ENCODE measurements at regions not wholly inside any gene's neighbourhood (a gene's known extent, or its start where the extent isn't known, plus 50 kb on each side); places are given as distances from the start of the nearest gene placed in this dataset.

GRCh38 chr5:15406478-15406877 is 93.5 kb upstream of the FBXL7 start:
- no peak for DNase-seq (ENCODE audit: low spot score)
- Histone ChIP-seq H3K4me3 (no peak overlapping the region), H3K27ac (no peak overlapping the region)
- TF ChIP-seq CTCF (IDR thresholded peaks at IDR 0.05), result no peak

DNA sequence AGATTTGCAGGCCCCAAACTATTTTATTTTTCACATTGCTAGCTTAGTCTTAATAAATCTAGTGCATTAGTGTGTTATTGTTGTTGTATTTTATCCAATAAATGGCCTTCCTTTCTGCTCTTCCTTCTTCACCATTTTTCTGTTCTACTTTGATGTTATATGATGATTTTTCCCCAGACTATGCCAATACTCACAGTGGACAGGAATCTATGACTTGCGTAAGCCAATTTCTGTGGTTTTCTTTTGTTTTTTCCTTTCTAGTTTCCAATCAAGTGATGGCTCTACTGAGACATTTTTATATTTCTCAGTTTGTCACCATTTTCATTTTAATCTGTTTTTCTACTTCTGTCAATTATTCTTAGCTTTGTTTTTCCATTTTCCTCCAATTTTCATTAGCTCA is 106.8 kb upstream of the FBXL7 start:
- H3K27ac ChIP-seq, result no peak overlapping the region
- TF ChIP-seq CTCF (IDR thresholded peaks at IDR 0.05), result no peak
- no peak overlapping the region for H3K4me3 ChIP-seq
- no peak for DNase-seq (ENCODE audit: low spot score)

GRCh38 chr5:15391704-15392397 is 108.1 kb upstream of the FBXL7 start:
- TF ChIP-seq CTCF (IDR thresholded peaks at IDR 0.05), result no peak
- Histone ChIP-seq H3K27ac (peak overlapping the region in 1 of 2 donors; percentile 5), H3K4me3 (peak overlapping the region; percentile 32)
- DNase-seq (ENCODE audit: low spot score), result no peak

DNA sequence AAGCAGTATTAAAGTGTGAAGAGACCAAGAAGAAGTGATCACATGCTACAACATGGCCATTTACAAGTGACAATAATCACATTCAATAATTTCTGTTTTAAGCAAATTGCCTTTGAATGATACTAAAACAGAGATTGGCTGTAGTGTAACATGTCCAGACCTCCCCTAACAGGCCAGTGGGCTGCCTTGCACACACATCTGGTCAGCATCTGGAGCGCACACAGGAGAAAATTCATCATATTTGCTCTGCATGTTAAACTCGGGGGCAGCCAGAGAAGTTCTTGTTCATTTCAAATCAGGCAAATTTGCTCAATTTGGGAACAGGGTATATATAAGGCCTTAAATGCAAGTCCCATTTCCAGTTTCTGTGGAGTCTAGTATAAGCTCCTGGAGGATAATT is 111.1 kb upstream of the FBXL7 start:
- no peak for DNase-seq (ENCODE audit: low spot score)
- Histone ChIP-seq H3K4me3 (no peak overlapping the region), H3K27ac (no peak overlapping the region)
- TF ChIP-seq CTCF (IDR thresholded peaks at IDR 0.05), result no peak

DNA sequence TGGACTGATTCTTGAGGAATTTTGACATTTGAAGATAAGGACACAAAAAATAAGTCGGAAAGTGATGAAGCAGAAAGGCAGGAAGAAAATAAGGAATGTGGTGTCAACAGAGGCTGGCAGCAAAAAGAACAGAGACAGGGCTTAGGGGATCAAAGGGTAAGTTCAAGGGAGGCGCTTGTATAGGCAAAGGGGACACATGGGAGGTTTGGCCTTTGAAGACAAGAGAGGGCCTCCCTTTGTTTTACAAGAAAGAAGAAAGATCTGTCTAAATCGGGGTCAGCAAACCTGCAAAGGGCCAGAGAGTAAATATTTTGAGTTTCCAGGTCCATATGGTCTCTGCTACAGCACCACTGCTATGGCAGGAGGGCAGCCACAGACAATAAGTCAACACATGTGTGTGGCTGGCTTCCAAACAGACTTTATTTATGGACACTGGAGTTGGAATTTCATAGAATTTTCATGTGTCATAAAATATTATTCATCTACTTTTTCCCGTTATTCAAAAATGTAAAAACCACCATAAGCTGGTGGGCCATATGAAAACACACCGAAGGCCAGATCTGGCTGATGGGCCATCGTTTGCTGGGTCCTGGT is 112.0 kb upstream of the FBXL7 start:
- no peak for TF ChIP-seq CTCF (IDR thresholded peaks at IDR 0.05)
- Histone ChIP-seq H3K4me3 (no peak overlapping the region), H3K27ac (no peak overlapping the region)
- no peak for DNase-seq (ENCODE audit: low spot score)

GRCh38 chr5:15386122-15386521 is 113.9 kb upstream of the FBXL7 start:
- DNase-seq (ENCODE audit: low spot score), result no peak
- TF ChIP-seq CTCF (IDR thresholded peaks at IDR 0.05), result no peak
- Histone ChIP-seq H3K4me3 (no peak overlapping the region), H3K27ac (no peak overlapping the region)

DNA sequence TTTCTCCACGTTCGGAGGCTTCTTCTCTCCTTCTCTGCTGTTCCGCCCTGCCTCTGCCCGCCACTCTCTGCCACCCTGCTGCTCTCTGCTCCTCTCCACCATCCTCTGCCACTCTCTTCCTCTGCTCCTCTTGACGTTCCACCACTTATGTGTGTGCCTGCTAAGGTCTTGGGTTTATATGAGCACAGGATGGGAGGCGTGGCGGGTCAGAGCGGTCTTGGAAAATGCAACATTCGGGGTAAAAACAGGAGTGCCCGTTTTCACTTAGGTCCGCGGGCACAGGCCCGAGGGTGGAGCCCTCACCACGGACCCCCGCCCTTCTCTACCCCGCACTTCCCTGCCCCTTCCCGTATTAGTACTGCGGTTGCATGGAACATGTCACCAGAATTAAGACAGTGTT is 114.4 kb upstream of the FBXL7 start:
- DNase-seq (ENCODE audit: low spot score), result no peak
- no peak for TF ChIP-seq CTCF (IDR thresholded peaks at IDR 0.05)
- Histone ChIP-seq H3K4me3 (no peak overlapping the region), H3K27ac (no peak overlapping the region)

Measured in coronary artery (tissue), 2 donors.